Hepatocyte (in vitro differentiated cells): ENCODE measurements at regions not wholly inside any gene's neighbourhood (a gene's known extent, or its start where the extent isn't known, plus 50 kb on each side); places are given as distances from the start of the nearest gene placed in this dataset.

Source experiments
- DNase-seq: peaks from one replicate; pipeline ENCODE4 v3.0.0-alpha.2; 2016; ENCODE audit warnings: low spot score
- H2AFZ ChIP-seq: fragments of 200-600 bp; sonication (generic); 2 replicates; pipeline ENCODE4 v1.6.0; 2016; ENCODE audit warnings: antibody characterized with exemption, mild to moderate bottlenecking
- H3K27ac ChIP-seq: fragments of 200-600 bp; sonication (generic); 2 replicates; pipeline ENCODE4 v1.5.1; 2016; ENCODE audit warnings: mild to moderate bottlenecking
- H3K27me3 ChIP-seq: fragments of 200-600 bp; sonication (generic); 2 replicates; pipeline ENCODE4 v1.6.1; 2016
- H3K36me3 ChIP-seq: fragments of 200-600 bp; sonication (generic); replicated peaks from 2 replicates; pipeline ENCODE4 v1.5.1; 2016; ENCODE audit warnings: low read depth; ENCODE audit not compliant: insufficient read depth
- H3K4me1 ChIP-seq: fragments of 200-600 bp; sonication (generic); 2 replicates; pipeline ENCODE4 v1.5.1; 2016; ENCODE audit warnings: mild to moderate bottlenecking, moderate library complexity; ENCODE audit not compliant: insufficient read depth
- H3K4me2 ChIP-seq: fragments of 200-600 bp; sonication (generic); 2 replicates; pipeline ENCODE4 v1.6.0; 2016
- H3K4me3 ChIP-seq: fragments of 200-600 bp; sonication (generic); 2 replicates; pipeline ENCODE4 v1.5.1; 2016; ENCODE audit warnings: mild to moderate bottlenecking
- H3K79me2 ChIP-seq: fragments of 200-600 bp; sonication (generic); 2 replicates; pipeline ENCODE4 v1.6.0; 2017; ENCODE audit warnings: mild to moderate bottlenecking
- H3K9me2 ChIP-seq: fragments of 200-600 bp; sonication (generic); replicated peaks from 2 replicates; pipeline ENCODE4 v1.6.0; 2017; ENCODE audit warnings: mild to moderate bottlenecking; ENCODE audit not compliant: insufficient read depth
- H3K9me3 ChIP-seq: fragments of 200-600 bp; sonication (generic); 2 replicates; pipeline ENCODE4 v1.5.1; 2016; ENCODE audit warnings: low read depth, mild to moderate bottlenecking
- H4K20me1 ChIP-seq: fragments of 200-600 bp; sonication (generic); 2 replicates; pipeline ENCODE4 v1.6.0; 2016; ENCODE audit warnings: mild to moderate bottlenecking; ENCODE audit not compliant: insufficient read depth, poor library complexity, severe bottlenecking
- EZH2 ChIP-seq: fragments of 200-600 bp; sonication (generic); IDR thresholded peaks from 2 replicates; pipeline ENCODE4 v1.6.1; 2016; ENCODE audit warnings: antibody characterized with exemption, mild to moderate bottlenecking, borderline replicate concordance
- EZH2phosphoT487 ChIP-seq: fragments of 200-600 bp; sonication (generic); IDR thresholded peaks from one replicate; pipeline ENCODE4 v1.6.1; 2018; ENCODE audit warnings: antibody characterized with exemption, mild to moderate bottlenecking, low read depth, moderate library complexity; ENCODE audit not compliant: unreplicated experiment, severe bottlenecking
- WGBS: methylation state at CpG from one replicate; pipeline ENCODE4 v1.1.6; 2016; ENCODE audit warnings: low lambda C conversion rate; ENCODE audit errors: missing lambda C conversion rate; 5-methylcytosine and 5-hydroxymethylcytosine counted together
- TF ChIP-seq, protein P1 (sequence below): fragments of 200-600 bp; sonication (generic); IDR thresholded peaks from 2 replicates; pipeline ENCODE4 v1.5.1; 2016; ENCODE audit warnings: antibody characterized with exemption, mild to moderate bottlenecking; ENCODE audit not compliant: poor library complexity

DNA sequence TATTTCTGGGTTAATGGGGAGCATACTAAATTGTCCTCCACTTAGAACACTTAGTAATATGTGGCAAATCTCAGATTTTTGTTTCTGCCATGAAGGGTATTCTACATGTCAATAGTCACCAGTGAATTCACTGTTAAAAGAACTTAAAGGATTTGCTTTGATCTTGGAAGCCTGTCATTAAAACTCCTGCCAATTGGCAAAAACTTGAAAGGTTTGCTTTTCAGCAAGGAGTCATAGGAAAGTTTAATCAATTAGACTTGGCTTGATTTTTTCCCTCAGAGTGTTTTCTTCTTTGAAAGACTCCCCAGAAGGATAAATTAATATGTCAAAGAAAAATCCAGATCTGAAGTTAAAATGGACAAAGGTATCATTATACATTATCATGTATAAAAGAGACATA lies 671.9 kb upstream of the PKDCC start:
- H3K79me2 ChIP-seq: no peaks in the 10 kb centered on the region
- H4K20me1 ChIP-seq: no peaks in the 10 kb centered on the region
- TF ChIP-seq EZH2phosphoT487: no peak
- TF ChIP-seq, protein P1, sequence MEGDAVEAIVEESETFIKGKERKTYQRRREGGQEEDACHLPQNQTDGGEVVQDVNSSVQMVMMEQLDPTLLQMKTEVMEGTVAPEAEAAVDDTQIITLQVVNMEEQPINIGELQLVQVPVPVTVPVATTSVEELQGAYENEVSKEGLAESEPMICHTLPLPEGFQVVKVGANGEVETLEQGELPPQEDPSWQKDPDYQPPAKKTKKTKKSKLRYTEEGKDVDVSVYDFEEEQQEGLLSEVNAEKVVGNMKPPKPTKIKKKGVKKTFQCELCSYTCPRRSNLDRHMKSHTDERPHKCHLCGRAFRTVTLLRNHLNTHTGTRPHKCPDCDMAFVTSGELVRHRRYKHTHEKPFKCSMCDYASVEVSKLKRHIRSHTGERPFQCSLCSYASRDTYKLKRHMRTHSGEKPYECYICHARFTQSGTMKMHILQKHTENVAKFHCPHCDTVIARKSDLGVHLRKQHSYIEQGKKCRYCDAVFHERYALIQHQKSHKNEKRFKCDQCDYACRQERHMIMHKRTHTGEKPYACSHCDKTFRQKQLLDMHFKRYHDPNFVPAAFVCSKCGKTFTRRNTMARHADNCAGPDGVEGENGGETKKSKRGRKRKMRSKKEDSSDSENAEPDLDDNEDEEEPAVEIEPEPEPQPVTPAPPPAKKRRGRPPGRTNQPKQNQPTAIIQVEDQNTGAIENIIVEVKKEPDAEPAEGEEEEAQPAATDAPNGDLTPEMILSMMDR: no peak
- TF ChIP-seq EZH2: no peak
- no peaks in the 10 kb centered on the region for H3K27me3 ChIP-seq
- DNase-seq: no peak
- H3K27ac ChIP-seq: no peak overlapping the region
- no peaks in the 10 kb centered on the region for H3K4me1 ChIP-seq
- no peaks in the 10 kb centered on the region for H3K36me3 ChIP-seq
- no peak overlapping the region for H2AFZ ChIP-seq
- no peaks in the 10 kb centered on the region for H3K9me3 ChIP-seq
- no peak overlapping the region for H3K4me2 ChIP-seq
- H3K9me2 ChIP-seq: no peaks in the 10 kb centered on the region
- no peak overlapping the region for H3K4me3 ChIP-seq

DNA sequence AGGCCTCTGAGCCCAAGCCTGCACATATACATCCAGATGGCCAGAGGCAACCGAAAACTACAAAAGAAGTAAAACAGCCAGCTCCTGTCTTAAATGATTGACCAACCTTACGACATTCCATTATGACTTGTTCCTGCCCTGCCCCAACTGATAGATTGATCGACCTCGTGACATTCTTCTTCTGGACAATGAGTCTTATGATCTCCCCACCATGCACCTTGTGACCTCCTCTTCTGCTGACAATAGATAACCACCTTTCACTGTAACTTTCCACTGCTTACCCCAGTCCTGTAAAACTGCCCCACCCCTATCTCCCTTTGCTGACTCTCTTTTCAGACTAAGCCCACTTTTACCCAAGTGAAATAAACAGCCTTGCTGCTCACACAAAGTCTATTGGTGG lies 670.0 kb upstream of the PKDCC start:
- no peaks in the 10 kb centered on the region for H3K36me3 ChIP-seq
- no peaks in the 10 kb centered on the region for H3K79me2 ChIP-seq
- H3K9me3 ChIP-seq: no peaks in the 10 kb centered on the region
- DNase-seq: no peak
- H3K9me2 ChIP-seq: no peaks in the 10 kb centered on the region
- no peaks in the 10 kb centered on the region for H4K20me1 ChIP-seq
- H3K27ac ChIP-seq: no peak overlapping the region
- WGBS: 81% methylated on average over 4 of the region's 4 CpGs
- TF ChIP-seq EZH2phosphoT487 (no peak), EZH2 (no peak)
- TF ChIP-seq, protein P1: no peak
- H3K27me3 ChIP-seq: no peaks in the 10 kb centered on the region
- H2AFZ ChIP-seq: no peak overlapping the region
- no peak overlapping the region for H3K4me2 ChIP-seq
- H3K4me3 ChIP-seq: no peak overlapping the region
- H3K4me1 ChIP-seq: no peaks in the 10 kb centered on the region

DNA sequence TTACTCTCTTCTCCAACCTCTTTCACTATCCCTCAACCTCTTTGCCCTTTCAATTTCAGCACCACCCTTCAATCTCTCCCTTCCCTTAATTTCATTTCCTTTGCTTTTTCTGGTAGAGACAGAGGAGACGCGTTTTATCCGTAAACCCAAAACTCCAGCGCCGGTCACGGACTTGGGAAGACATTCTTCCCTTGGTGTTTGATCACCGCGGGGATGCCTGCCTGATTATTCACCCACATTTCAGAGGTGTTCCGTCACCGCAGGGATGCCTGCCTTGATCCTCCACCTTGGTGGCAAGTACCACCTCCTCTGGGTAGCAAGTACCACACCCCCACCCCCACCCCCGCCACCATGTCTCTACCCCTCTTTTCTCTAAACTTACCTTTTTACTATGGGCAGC lies 669.4 kb upstream of the PKDCC start:
- no peak overlapping the region for H2AFZ ChIP-seq
- no peak for DNase-seq
- no peak overlapping the region for H3K4me3 ChIP-seq
- no peaks in the 10 kb centered on the region for H3K9me2 ChIP-seq
- H3K79me2 ChIP-seq: no peaks in the 10 kb centered on the region
- no peaks in the 10 kb centered on the region for H3K4me1 ChIP-seq
- H3K9me3 ChIP-seq: no peaks in the 10 kb centered on the region
- H3K27me3 ChIP-seq: no peaks in the 10 kb centered on the region
- no peak overlapping the region for H3K27ac ChIP-seq
- TF ChIP-seq, protein P1: no peak
- no peak for TF ChIP-seq EZH2phosphoT487
- no peak for TF ChIP-seq EZH2
- WGBS: 92% methylated on average over 11 of the region's 11 CpGs
- no peaks in the 10 kb centered on the region for H4K20me1 ChIP-seq
- no peak overlapping the region for H3K4me2 ChIP-seq
- no peaks in the 10 kb centered on the region for H3K36me3 ChIP-seq

- no peaks in the 10 kb centered on the region for H3K27me3 ChIP-seq
- no peaks in the 10 kb centered on the region for H3K79me2 ChIP-seq
- DNase-seq: no peak
- TF ChIP-seq, protein P1: no peak
- TF ChIP-seq EZH2phosphoT487: no peak
- TF ChIP-seq EZH2: no peak
- no peak overlapping the region for H3K4me3 ChIP-seq
- no peak overlapping the region for H3K4me2 ChIP-seq
- no peaks in the 10 kb centered on the region for H3K9me3 ChIP-seq
- H3K27ac ChIP-seq: no peak overlapping the region
- no peak overlapping the region for H2AFZ ChIP-seq
- H4K20me1 ChIP-seq: no peaks in the 10 kb centered on the region
- 83% methylated on average over 13 of the region's 13 CpGs for WGBS
- H3K9me2 ChIP-seq: no peaks in the 10 kb centered on the region
- no peaks in the 10 kb centered on the region for H3K4me1 ChIP-seq
- H3K36me3 ChIP-seq: no peaks in the 10 kb centered on the region
Observed at GRCh38 chr2:41379496-41380221, 668.2 kb upstream of the PKDCC start.
